Gastroesophageal sphincter (tissue), 4 donors: ENCODE measurements at regions not wholly inside any gene's neighbourhood (a gene's known extent, or its start where the extent isn't known, plus 50 kb on each side); places are given as distances from the start of the nearest gene placed in this dataset.

Experiments used
- ATAC-seq: fragments of 150-250 bp; one replicate; pipeline ENCODE4 v1.9.1; 2016; ENCODE audit warnings: mild to moderate bottlenecking, moderate library complexity
- H3K27ac ChIP-seq, 4 donors: fragments of 200-600 bp; sonication (generic) in 3 of 4; 1 replicate in 3 of 4; 2 replicates in 1 of 4; pipeline ENCODE4 v1.5.1; 2016 to 2019
- H3K27me3 ChIP-seq: fragments of 200-600 bp; sonication (generic); one replicate; pipeline ENCODE4 v1.5.1; 2019
- H3K36me3 ChIP-seq, 2 donors: fragments of 200-600 bp; sonication (generic); one replicate each; pipeline ENCODE4 v1.5.1; 2019; ENCODE audit warnings: control low read depth in 1 of 2
- H3K4me1 ChIP-seq, 3 donors: fragments of 200-600 bp; sonication (generic); 1 replicate in 2 of 3; 2 replicates in 1 of 3; pipeline ENCODE4 v1.5.1; 2016 to 2019; ENCODE audit warnings: control low read depth in 2 of 3
- H3K4me3 ChIP-seq, 2 donors: fragments of 200-600 bp; sonication (generic); one replicate each; pipeline ENCODE4 v1.5.1; 2019; ENCODE audit warnings: mild to moderate bottlenecking in 1 of 2, moderate library complexity in 1 of 2
- H3K9me3 ChIP-seq, 3 donors: fragments of 200-600 bp; sonication (generic); one replicate each; pipeline ENCODE4 v1.5.1; 2017 to 2019; ENCODE audit warnings: control low read depth in 2 of 3
- CTCF ChIP-seq, 4 experiments: fragments of 200-600 bp in 2 of 4; fragments of 450-650 bp in 2 of 4; sonication (generic) in 1 of 4; IDR thresholded peaks; one replicate each; pipeline ENCODE4 v1.5.1; 2017 to 2019; ENCODE audit warnings: antibody characterized with exemption in 4 of 4, mild to moderate bottlenecking in 2 of 4, moderate library complexity in 2 of 4
- EP300 ChIP-seq: sonication (generic); formaldehyde crosslinking; IDR thresholded peaks from one replicate; pipeline ENCODE4 v1.6.1; 2017; ENCODE audit warnings: antibody characterized with exemption, mild to moderate bottlenecking
- POLR2A ChIP-seq, 2 donors: fragments of 450-650 bp; IDR thresholded peaks; one replicate each; pipeline ENCODE4 v1.6.1; 2017; ENCODE audit warnings: antibody characterized with exemption in 2 of 2, mild to moderate bottlenecking in 2 of 2, moderate library complexity in 1 of 2
- POLR2AphosphoS5 ChIP-seq: sonication (generic); formaldehyde crosslinking; IDR thresholded peaks from one replicate; pipeline ENCODE4 v1.6.1; 2017; ENCODE audit warnings: antibody characterized with exemption
- WGBS, 2 donors: methylation state at CpG; one replicate each; pipeline ENCODE4 v1.1.5; 2018; ENCODE audit warnings: low coverage in 1 of 2; 5-methylcytosine and 5-hydroxymethylcytosine counted together

GRCh38 chr2:103383541-103383940 is 621.7 kb downstream of the TMEM182 start:
- Histone ChIP-seq H3K4me3 (no peak overlapping the region), H3K27me3 (no peaks in the 10 kb centered on the region), H3K9me3 (peaks cover 0 to 9% (median 0%) of the 10 kb centered on the region in 3 donors), H3K4me1 (no peaks in the 10 kb centered on the region), H3K27ac (no peak overlapping the region), H3K36me3 (no peaks in the 10 kb centered on the region)
- TF ChIP-seq EP300: no peak
- no peak for TF ChIP-seq POLR2AphosphoS5
- no peak for TF ChIP-seq CTCF (IDR thresholded peaks at IDR 0.05)
- TF ChIP-seq POLR2A (IDR thresholded peaks at IDR 0.05): no peak
- WGBS, 2 donors: 31 to 40% methylated on average over 3 of the region's 3 CpGs
- no peak for ATAC-seq

DNA sequence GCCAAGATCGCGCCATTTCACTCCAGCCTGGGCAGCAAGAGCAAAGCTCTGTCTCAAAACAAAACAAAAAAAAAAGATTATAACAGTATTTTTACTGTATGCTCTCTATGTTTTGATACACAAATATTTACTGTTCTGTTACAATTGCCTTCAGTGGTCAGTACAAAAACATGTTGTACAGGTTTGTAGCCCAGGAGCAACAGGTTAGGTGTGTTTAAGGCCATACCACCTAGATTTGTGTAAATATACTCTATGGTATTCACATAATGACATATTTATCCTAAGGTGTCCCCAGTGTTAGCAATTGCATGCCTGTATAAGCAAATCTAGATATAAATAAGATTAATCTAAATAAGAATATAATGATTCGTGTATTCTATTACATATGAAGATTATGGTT is 625.0 kb downstream of the TMEM182 start:
- H3K9me3 ChIP-seq: no peaks in the 10 kb centered on the region
- no peaks in the 10 kb centered on the region for H3K36me3 ChIP-seq
- no peaks in the 10 kb centered on the region for H3K27me3 ChIP-seq
- WGBS, 2 donors: 85 to 89% methylated on average over 3 of the region's 3 CpGs
- no peak overlapping the region for H3K27ac ChIP-seq
- no peak for ATAC-seq
- H3K4me1 ChIP-seq: no peaks in the 10 kb centered on the region
- TF ChIP-seq POLR2AphosphoS5 (no peak), CTCF (IDR thresholded peaks at IDR 0.05) (no peak), POLR2A (IDR thresholded peaks at IDR 0.05) (no peak), EP300 (no peak)
- no peak overlapping the region for H3K4me3 ChIP-seq

DNA sequence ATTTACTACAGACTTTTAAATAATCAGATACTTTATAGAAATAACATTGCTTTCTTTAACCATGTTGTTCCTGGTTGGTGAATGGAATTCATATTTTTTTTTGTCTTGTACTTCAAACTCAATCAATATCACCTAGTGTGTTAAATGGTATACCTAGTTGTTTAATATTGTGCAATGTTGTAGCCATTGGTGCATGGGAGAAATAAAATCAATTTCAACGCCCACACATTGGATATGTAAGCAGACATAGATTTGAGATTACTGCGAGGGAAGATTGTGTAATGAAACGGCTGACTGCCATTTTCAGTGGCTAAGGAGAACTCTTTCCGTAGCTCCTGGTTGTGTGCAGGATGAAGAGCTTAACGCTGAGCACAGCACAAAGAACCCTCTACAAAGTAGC is 626.1 kb downstream of the TMEM182 start:
- Histone ChIP-seq H3K9me3 (no peaks in the 10 kb centered on the region), H3K36me3 (no peaks in the 10 kb centered on the region), H3K4me3 (no peak overlapping the region), H3K4me1 (no peaks in the 10 kb centered on the region), H3K27ac (no peak overlapping the region), H3K27me3 (no peaks in the 10 kb centered on the region)
- no peak for ATAC-seq
- TF ChIP-seq EP300 (no peak), POLR2A (IDR thresholded peaks at IDR 0.05) (no peak), CTCF (IDR thresholded peaks at IDR 0.05) (no peak), POLR2AphosphoS5 (no peak)
- 86 to 87% methylated on average over 5 of the region's 5 CpGs for WGBS, 2 donors

DNA sequence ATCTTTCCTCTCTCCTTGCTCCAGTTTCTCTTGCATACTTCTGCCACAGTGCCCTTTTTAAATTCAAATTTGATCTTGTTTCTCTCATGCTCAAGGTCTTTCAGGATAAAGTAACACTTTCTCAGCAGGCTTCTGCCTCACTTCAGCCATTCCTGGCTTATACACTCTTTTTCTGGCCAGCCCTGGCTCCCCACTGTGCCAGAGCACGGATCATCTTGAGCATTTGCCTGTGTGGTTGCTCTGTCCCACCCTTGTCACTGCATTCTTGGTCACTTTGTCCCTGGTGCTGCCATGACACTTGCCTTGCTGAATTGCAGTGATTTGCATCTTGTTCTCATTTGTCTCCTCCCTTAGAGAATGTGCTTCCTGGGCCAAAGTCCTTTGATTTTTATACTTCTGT is 634.3 kb downstream of the TMEM182 start:
- 17 to 40% methylated on average over 1 of the region's 1 CpG for WGBS, 2 donors
- Histone ChIP-seq H3K36me3 (no peaks in the 10 kb centered on the region), H3K4me1 (no peaks in the 10 kb centered on the region), H3K4me3 (no peak overlapping the region), H3K27me3 (no peaks in the 10 kb centered on the region), H3K27ac (no peak overlapping the region), H3K9me3 (peaks cover 0 to 4% (median 0%) of the 10 kb centered on the region in 3 donors)
- TF ChIP-seq POLR2A (IDR thresholded peaks at IDR 0.05): no peak
- TF ChIP-seq POLR2AphosphoS5: no peak
- TF ChIP-seq EP300: no peak
- no peak for TF ChIP-seq CTCF (IDR thresholded peaks at IDR 0.05)
- ATAC-seq: no peak

DNA sequence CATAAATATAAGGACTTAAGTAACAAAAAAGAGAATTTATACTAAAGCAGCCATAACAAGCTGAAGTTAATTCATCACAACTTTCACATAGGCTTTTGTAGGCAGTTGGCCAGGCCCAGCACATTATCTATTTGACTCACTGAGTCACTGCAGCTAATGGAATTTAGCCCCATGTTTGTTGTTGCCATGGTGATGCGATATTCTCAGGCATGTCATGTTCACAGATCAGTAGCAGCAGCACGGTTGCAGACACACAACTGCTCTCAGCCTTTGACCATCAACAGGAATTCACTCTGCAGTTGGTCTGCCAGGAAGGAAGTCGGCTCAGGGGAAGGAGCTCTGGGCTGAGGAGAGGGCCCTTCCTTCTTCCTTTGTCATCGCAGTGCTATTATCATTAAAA is 639.8 kb downstream of the TMEM182 start:
- Histone ChIP-seq H3K9me3 (no peaks in the 10 kb centered on the region), H3K27me3 (no peaks in the 10 kb centered on the region), H3K27ac (no peak overlapping the region), H3K4me1 (no peaks in the 10 kb centered on the region), H3K4me3 (no peak overlapping the region), H3K36me3 (no peaks in the 10 kb centered on the region)
- TF ChIP-seq POLR2A (IDR thresholded peaks at IDR 0.05) (no peak), CTCF (IDR thresholded peaks at IDR 0.05) (no peak), EP300 (no peak), POLR2AphosphoS5 (no peak)
- no peak for ATAC-seq
- 0% methylated on average over 2 to 4 of the region's 4 CpGs for WGBS, 2 donors
